ENCODE measurements at regions not wholly inside any gene's neighbourhood (a gene's known extent, or its start where the extent isn't known, plus 50 kb on each side); places are given as distances from the start of the nearest gene placed in this dataset.

DNA sequence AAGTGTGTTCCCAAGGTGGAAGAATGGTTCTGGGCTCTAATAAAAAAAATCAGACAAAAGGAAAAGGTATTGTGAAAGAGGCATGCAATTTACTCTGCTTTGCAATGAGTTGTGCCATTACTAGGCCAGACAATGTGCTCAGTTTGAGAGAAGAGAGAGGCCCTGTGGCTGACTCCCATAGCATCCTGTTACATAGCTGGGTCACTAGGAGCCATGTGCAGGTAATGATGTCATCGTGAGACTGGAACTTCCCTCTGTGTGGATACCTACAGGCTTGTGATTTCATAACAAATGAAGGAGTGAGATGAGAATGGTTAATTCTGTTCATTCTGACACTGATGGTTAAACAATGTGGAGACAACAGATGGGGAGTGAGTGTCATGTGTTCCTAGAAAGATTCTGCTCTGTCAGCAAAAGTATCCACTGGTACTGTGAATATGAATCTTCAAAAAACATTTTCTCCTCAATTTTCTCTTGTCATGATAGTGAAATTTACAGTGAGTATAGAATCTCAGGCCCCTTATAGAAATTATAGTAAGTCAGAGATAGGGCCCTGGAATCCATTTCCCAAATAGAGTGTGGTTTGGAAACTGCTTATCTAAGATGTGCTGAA, 648.7 kb upstream of the DPPA4 start:
- no peak overlapping the region for H3K23ac ChIP-seq (ENCODE audit: insufficient read length, low read depth, low read length)
- no peaks in the 10 kb centered on the region for H3K79me2 ChIP-seq (ENCODE audit: insufficient read depth, low read length)
- no peak overlapping the region for H3K27ac ChIP-seq (ENCODE audit: insufficient read length, low read depth, low read length)
- no peak overlapping the region for H3K18ac ChIP-seq (ENCODE audit: insufficient read length, low read depth, low read length)
- H4K20me1 ChIP-seq (ENCODE audit: control insufficient read depth, insufficient read depth, insufficient read length): no peaks in the 10 kb centered on the region
- Mint-ChIP-seq H3K27me3 (ENCODE audit: low read depth) (no peaks in the 10 kb centered on the region), H3K36me3 (ENCODE audit: insufficient read depth in 1 of 3, low read depth in 3 of 3) (no peaks in the 10 kb centered on the region; a peak in 1 of 7 replicates), H3K4me3 (no peak overlapping the region), H3K9me3 (no peaks in the 10 kb centered on the region), H3K27ac (no peak overlapping the region), H3K4me1 (peaks cover 2 to 3% of the 10 kb centered on the region in 2 experiments; a peak in 3 of 4 replicates)
- no peaks in the 10 kb centered on the region for H3K4me1 ChIP-seq (ENCODE audit: insufficient read depth, low read length)
- H3K4ac ChIP-seq (ENCODE audit: low read depth, low read length): no peak overlapping the region
- H4K5ac ChIP-seq (ENCODE audit: insufficient read length, low read depth, low read length): no peak overlapping the region
- no peak overlapping the region for H2BK20ac ChIP-seq (ENCODE audit: low read depth, low read length, poor library complexity, severe bottlenecking)
- no peak overlapping the region for H3K56ac ChIP-seq (ENCODE audit: insufficient read length, low read depth, low read length)
- no peak overlapping the region for H2AFZ ChIP-seq (ENCODE audit: low read length)
- H3K14ac ChIP-seq (ENCODE audit: insufficient read depth, low read length): no peak overlapping the region
- no peak for DNase-seq
- no peaks in the 10 kb centered on the region for H3K9me3 ChIP-seq (ENCODE audit: control insufficient read depth, low read depth, low read length)
- H3K9ac ChIP-seq (ENCODE audit: extremely low read depth, insufficient read length, low read length): no peak overlapping the region
- H3K79me1 ChIP-seq (ENCODE audit: insufficient read depth, low read depth, low read length, poor library complexity, severe bottlenecking): no peaks in the 10 kb centered on the region
- H2BK12ac ChIP-seq (ENCODE audit: insufficient read length, low read depth, low read length): no peak overlapping the region
- no peak overlapping the region for H3T11ph ChIP-seq (ENCODE audit: low read length)
- no CpG with 5 or more reads among the region's 1 CpG for WGBS (ENCODE audit: extremely low coverage, insufficient read length, low lambda C conversion rate)
- no peak overlapping the region for H2BK5ac ChIP-seq (ENCODE audit: insufficient read length, low read length)
- no peaks in the 10 kb centered on the region for H3K27me3 ChIP-seq (ENCODE audit: insufficient read depth, low read length)
- H4K91ac ChIP-seq (ENCODE audit: insufficient read length, low read depth, low read length): no peak overlapping the region
- H3K4me2 ChIP-seq (ENCODE audit: insufficient read depth, insufficient read length, low read length): no peak overlapping the region
- TF ChIP-seq, protein P1, sequence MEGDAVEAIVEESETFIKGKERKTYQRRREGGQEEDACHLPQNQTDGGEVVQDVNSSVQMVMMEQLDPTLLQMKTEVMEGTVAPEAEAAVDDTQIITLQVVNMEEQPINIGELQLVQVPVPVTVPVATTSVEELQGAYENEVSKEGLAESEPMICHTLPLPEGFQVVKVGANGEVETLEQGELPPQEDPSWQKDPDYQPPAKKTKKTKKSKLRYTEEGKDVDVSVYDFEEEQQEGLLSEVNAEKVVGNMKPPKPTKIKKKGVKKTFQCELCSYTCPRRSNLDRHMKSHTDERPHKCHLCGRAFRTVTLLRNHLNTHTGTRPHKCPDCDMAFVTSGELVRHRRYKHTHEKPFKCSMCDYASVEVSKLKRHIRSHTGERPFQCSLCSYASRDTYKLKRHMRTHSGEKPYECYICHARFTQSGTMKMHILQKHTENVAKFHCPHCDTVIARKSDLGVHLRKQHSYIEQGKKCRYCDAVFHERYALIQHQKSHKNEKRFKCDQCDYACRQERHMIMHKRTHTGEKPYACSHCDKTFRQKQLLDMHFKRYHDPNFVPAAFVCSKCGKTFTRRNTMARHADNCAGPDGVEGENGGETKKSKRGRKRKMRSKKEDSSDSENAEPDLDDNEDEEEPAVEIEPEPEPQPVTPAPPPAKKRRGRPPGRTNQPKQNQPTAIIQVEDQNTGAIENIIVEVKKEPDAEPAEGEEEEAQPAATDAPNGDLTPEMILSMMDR (conservative IDR thresholded peaks at IDR 0.05): no peak
- H2BK120ac ChIP-seq (ENCODE audit: low read depth, low read length, poor library complexity, severe bottlenecking): no peak overlapping the region
- H3K23me2 ChIP-seq (ENCODE audit: insufficient read length, low read depth, low read length, poor library complexity, severe bottlenecking): no peaks in the 10 kb centered on the region
- no peak overlapping the region for H2BK15ac ChIP-seq (ENCODE audit: low read depth, low read length)
- H2AK5ac ChIP-seq (ENCODE audit: insufficient read length, low read length): no peak overlapping the region
- H4K8ac ChIP-seq (replicated peaks; ENCODE audit: insufficient read length, low read depth, low read length): no peak overlapping the region

Measured in H9 (cell line).